HG02938 (cell line): ENCODE measurements at regions not wholly inside any gene's neighbourhood (a gene's known extent, or its start where the extent isn't known, plus 50 kb on each side); places are given as distances from the start of the nearest gene placed in this dataset.
"Not testable (repeated sequence)": the region's sequence is repeated elsewhere in the genome, so short reads cannot be mapped to it uniquely, and the experiment has no call there.

ENCODE experiments used
- ATAC-seq: cut with Tn5 transposase; IDR thresholded peaks from one replicate; pipeline ENCODE4 v1.9.1; 2021; ENCODE audit warnings: mild to moderate bottlenecking, moderate library complexity; ENCODE audit not compliant: unreplicated experiment

DNA sequence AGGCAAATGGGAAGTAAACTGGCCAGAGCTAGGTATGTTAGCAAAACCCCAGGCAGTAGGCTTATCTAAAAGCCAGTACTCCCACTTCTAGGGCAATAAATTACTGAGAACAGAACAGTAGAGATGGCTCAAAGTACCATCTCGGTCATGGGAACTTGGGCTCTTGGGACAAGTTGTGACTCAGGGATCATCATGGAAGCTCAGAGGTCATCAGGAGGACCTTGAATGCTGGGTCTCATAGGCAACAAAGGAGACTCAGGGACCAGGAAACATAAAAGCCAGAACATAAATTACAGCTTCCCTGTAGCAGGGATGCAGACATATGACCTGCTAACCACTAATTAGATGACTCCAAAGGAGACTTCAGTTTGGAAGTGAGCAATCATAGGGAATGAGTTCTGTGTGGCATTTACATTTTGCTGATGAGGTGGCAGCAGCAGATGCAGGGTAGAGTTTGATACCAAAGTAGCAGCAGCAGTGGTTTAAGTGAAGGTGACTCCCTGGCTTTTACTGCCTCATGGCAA is 97.6 kb upstream of the SCAF11 start:
- no peak for ATAC-seq

DNA sequence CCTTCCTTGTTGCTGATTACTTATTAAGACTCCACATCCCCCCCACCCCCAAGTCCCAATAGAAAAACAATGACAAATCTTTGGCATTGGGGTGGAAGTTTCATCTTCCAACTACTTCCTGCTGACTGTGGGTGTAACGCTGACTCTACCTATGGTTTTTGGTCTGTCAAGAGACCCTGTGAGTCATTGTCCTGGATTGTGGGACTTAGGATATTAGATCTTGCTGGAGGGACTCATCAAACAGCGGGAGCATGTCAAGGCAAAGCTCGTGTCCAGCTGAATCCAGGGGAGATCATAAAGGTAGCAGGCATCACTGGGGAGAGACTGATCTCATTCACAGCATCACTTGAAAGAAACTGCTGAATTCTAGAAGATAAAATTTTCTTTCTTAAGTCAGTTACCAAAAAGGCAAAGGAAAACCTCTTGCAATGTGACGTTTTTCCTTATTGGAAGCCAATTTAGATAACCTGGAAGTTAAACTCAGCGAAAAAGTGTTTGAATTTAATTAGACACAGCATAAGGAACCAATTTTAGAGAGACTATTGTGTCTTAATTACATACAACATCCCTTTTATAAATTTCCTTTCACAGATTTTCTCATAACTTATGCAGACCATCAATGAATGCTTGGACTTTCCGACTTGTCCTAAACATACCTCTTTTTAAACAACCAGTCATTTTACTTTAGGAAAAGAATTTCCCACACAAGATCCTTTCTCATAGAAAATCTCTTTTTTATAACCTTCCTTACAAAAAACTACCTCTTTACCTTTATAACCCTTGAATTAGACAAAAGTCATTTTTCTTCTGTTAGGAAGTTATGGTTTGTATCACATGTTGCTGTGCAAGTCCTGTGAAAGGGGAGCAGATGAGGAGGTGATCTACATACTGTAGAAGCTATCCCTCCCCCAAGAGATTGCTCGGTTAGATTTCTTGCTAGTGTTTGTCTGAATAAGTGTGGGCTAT is 94.6 kb upstream of the SCAF11 start:
- ATAC-seq: no peak

DNA sequence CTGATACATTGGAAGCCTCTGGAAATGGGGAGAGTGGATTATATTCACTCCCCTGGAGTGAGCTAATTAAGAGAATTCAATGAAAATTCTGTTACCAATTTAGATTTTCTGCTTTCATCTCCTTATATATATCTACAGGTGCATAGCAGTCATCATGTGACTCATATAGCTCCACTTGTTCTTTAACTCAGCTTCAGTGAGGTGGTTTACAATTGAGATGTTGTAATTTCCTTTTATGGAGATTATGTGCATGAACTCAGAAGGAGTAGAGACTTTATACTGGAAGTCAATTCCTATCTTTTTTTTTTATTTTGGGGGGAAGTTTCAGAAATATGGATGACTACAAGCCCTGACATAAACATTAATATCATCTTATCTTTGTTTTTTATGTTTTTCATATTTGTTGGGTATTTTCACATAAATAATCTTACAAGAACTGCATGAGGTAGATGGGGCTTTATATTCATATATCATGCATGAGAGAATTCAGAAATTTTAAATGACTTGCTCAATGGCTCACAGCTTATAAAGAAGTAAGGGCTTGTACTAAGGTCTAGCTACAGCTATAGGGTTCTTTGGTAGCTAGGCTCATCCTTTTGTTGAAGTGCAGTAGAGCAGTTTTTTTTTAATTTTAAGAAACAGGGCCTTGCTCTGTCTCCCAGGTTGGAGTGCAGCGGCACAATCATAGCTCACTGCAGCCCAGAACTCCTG is 92.3 kb upstream of the SCAF11 start:
- no peak for ATAC-seq

DNA sequence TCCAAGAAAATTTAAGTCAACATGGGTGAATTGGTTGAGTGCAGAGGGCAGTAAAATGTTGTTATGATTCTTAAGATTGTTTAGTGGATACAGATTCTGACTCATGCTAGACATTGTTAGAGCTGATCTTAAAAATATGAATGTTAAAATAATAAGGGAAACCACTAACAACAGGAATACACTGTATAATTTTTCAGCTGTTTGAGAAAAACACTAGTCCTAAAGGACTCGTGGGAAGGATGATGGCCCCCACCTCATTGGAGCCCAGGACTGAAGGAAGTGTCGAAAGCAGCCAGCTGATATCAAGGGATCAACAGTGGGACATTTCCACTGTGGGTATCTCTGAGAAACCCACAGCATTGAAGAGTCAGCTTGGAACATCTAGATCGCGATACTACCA is 82.9 kb upstream of the SCAF11 start:
- ATAC-seq: no peak

DNA sequence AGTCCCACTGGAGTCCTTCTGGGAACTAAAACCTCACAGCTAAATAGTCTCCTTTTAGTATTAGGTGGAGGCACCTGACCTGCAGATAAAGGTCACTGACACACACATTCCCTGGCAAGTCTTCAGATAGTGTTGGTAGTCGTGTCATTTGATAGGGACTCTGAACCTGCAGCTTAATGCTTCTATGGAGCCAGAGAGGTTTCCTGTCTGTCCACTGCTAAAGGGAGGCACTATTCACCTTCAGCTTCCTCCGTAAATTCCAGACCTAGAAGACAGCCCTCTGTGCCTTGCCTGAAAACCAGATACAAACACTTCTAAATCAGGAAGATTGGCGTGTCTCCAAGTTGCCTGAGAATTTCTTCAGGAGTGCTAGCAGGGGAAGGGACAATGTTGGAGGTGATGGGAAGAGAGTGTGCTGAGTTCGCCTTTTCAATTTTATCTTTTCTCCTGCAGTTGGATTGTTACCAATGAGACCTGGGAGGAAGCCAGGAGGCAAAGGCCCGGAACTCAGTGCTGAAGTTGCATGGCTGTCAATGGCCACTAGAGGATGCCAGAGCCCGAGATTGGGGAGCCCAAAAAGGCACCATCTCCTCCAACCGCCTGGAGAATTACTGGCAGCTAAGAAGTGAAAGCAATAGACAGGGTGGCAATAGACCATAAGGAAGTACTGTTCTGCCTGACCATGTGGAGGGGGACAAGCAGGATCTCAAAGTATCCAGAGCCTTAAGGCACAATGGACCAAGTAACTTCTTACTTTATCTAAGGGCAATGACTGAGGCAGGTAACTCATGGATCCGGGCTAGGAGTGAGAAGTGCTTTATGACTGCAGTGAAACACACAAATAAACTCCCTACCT is 81.6 kb upstream of the SCAF11 start:
- ATAC-seq: peak; percentile 95

DNA sequence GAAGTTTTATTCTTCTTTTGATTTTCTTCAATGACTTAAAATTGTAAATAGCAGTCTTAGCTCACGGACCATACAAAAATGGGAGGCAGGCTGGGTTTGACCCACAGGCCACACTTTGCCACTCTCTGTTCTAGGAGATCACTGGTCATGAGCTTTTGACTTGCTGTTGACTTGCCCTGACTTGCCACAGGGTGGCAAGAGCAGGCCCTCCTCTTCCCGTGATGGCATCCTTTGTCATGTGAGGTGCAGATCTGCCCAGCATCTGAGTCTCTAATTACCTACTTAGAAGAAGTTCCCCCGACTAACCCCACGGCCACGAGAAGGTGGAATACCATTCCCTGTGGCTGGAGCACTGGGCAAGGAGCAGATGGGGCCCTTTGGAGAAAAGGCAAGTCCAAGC is 81.0 kb upstream of the SCAF11 start:
- ATAC-seq: no peak

DNA sequence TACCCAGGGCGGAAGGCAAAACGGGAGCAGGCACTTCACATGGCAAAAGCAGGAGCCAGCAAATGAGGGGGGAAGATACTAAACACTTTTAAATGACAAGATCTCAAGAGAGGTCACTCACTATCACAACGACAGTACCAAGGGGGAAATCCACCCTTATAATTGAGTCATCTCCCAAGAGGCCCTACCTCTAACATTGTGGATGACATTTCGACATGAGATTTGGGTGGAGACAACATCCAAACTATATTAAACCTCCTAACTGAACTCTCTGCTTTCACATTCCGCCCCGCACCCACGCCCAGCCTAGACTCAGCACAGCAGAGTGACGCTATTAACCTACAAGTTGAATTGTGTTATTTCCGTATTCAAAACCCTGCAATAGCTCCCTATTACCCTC is 76.7 kb upstream of the SCAF11 start:
- ATAC-seq: no peak

DNA sequence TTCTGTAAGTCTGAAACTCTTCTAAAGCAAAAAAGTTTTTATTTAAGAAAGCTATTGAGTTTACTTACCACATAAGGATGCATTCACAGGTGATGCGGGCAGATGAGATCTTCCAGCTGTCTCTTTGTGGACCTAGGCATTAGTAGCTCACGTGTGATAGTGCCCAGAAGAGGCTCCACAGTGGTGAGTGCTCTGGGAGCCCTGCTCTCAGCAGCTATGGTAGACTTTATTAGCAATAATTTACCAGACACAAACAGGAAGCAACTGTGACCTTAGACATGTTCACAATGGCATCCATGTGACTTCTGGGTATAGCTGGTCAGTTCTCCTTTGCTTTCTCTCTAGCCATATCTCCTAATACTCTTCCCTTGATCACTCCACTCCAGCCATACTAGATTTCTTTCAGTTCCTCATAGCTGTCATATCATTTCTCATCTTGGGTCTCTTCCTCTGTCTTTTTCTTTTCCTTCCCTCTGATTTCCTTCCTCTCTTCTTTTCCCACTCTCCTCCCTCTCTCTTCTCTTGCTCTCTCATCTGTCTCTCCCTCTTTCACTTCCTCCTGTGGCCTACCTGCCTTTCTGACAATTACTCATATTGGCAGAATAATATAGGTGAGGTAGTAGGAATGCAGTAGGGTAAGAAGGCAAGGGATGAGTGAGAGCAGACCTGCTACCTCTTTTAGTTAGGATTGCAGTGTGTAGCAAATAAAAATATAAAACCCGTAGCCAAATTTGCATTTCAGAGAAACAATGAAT is 75.2 kb upstream of the SCAF11 start:
- ATAC-seq: peak; percentile 80

DNA sequence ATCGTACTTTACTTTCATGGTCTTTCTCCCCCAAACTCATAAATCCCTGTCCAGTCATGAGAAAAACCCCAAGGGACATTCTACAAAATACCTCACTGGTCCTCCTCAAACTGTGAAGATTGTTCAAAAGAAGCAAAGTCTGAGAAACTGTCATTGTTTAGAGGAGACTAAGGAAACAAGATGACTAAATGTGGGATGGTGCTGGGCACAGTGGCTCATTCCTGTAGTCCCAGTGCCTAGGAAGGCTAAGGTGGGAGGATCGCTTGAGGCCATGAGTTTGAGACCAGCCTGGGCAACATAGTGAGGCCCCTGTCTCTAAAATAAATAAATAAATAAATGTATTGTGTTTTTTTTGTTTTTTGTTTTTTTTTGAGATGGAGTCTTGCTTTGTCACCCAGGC is 74.2 kb upstream of the SCAF11 start:
- no peak for ATAC-seq

DNA sequence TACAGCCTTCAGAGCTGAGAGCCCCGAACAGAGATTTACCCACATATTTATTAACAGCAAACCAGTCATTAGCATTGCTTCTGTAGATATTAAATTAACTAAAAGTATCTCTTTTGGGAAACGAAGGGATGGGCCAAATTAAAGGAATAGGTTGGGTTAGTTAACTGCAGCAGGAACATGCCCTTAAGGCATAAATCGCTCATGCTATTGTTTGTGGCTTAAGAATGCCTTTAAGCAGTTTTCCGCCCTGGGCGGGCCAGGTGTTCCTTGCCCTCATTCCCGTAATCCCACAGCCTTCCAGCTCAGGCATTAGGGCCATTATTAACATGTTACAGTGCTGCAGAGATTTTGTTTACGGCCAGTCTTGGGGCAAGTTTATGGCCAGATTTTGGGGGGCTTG is 68.3 kb upstream of the SCAF11 start:
- not testable (repeated sequence) for ATAC-seq

DNA sequence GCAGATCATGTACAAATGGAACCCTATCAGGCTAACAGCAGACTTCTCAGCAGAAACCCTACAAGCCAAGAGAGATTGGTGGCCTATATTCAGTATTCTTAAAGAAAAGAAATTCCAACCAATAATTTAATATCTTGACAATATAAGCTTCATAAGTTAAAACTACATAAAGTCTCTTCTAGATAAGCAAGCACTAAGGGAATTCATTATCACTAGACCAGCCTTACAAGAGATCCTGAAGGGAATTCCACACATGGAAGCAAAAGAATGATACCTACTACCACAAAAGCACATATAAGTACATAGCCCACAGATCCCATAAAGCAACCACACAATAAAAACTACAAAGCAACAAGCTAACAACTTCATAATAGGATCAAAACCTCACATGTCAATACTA is 60.4 kb upstream of the SCAF11 start:
- ATAC-seq: no peak

DNA sequence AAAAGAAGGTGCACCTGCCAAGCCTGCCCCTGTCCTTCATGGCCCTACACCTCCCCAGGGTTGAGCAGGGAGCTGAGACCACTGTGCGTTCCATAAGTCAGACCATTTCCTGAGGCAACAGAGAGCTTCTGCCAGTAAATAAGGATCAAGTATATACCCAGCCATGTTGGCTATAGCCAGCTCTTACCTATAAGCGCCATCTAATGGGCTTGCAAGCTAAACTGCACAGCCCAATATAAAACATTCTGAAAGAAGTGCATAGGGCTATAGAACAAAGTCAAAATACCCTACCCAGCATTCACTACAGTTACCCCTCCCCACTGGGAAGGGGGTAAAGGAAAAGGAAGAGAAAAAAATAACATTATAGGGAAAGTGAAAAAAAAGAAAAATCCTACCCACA is 59.3 kb upstream of the SCAF11 start:
- ATAC-seq: no peak

DNA sequence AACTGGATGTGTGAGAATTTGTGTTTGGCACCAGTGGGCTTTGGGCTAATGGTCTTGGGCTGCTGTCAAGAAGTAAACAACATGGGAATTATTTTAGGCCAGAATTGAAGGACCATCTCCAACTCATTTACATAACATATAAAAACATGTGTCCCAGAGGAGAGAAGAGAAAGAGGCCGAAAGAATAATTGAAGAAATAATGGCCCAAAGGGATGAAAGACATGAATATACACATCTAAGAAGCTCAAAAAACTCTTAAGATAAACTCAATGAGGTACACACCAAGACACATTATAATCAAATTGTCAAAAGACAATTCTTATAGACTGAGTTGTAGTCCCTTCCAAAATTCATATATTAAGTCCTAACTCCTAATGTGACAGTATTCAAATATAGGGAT is 56.1 kb upstream of the SCAF11 start:
- ATAC-seq: no peak

DNA sequence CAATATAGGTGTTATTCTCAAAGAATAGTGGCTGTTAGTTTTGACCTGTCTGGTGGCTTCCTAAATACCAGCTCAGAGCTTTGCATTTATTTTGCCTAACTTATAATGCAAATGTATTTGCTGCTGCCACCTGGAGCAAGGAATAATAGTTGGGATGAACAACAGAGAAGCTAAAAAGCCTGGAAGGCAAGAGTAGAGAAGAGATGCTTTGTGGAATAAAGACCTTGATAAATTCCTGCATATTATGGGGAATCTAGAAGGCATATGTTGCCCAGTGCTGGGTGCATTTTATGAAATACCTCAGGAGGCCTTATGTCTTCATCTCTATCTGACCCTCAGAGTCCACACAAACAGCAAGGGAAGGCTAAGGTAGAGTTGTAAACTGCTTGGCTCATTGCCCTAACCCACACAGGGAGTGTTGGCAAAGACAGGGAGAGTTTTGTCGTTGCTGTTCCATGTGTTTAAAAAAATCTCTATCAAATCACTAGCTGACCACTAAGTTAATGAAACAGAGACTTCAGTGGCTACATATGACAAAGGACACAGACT is 53.7 kb upstream of the SCAF11 start:
- ATAC-seq: no peak
